ENCODE measurements at regions not wholly inside any gene's neighbourhood (a gene's known extent, or its start where the extent isn't known, plus 50 kb on each side); places are given as distances from the start of the nearest gene placed in this dataset.

- TF ChIP-seq CTCF (IDR thresholded peaks at IDR 0.05; ENCODE audit: low read depth, low read length): no peak
- H3K4me3 ChIP-seq (ENCODE audit: low read depth, low read length): no peak overlapping the region
- DNase-seq (ENCODE audit: low read depth, low spot score): no peak
- in situ Hi-C loops (cut with HindIII; ENCODE audit: low sequenced_read_pairs): no loop called here
Measured at GRCh38 chr16:65796481-65796880, 570.0 kb upstream of the CDH5 start.

DNA sequence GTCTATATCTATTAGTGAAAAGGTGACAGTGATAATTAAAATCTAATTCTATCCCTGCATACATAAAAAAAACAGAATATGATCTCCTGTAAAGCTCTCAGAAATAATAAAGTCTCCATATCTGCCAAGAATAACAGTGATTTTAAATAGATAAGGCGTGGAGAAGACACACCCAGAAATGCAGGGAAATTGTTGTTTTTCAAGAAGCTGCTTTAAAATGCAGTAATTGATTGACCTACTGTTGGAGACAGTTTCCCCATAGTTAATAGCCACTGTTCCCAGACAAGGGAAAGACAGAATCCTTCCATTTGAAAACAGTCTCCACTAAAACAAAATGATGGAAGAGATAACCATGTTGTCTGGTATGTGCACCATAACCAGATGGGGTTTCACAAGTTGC lies 571.5 kb upstream of the CDH5 start:
- DNase-seq (ENCODE audit: low read depth, low spot score): no peak
- H3K4me3 ChIP-seq (ENCODE audit: low read depth, low read length): no peak overlapping the region
- no peak for TF ChIP-seq CTCF (IDR thresholded peaks at IDR 0.05; ENCODE audit: low read depth, low read length)
- in situ Hi-C loops (cut with HindIII; ENCODE audit: low sequenced_read_pairs): no loop called here

DNA sequence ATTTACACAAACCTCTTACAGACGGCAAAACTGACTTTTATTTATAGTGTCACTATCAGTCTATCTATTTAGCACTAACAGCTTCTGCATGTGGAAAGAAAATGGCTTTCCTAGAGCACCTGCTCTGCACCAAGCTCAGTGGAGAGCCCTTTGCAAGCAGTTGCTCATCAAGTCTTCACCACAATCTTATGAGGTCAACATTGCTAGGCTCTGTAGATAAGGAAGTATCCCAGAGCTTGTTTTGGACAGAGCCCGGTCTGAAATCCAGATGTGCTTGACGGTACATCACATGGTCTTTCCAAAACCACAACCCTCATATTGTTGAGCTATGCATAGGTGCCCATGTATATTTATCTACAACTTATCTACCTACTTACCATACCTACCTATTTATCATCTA lies 572.7 kb upstream of the CDH5 start:
- in situ Hi-C loops (cut with HindIII; ENCODE audit: low sequenced_read_pairs): no loop called here
- no peak for TF ChIP-seq CTCF (IDR thresholded peaks at IDR 0.05; ENCODE audit: low read depth, low read length)
- no peak overlapping the region for H3K4me3 ChIP-seq (ENCODE audit: low read depth, low read length)
- no peak for DNase-seq (ENCODE audit: low read depth, low spot score)

DNA sequence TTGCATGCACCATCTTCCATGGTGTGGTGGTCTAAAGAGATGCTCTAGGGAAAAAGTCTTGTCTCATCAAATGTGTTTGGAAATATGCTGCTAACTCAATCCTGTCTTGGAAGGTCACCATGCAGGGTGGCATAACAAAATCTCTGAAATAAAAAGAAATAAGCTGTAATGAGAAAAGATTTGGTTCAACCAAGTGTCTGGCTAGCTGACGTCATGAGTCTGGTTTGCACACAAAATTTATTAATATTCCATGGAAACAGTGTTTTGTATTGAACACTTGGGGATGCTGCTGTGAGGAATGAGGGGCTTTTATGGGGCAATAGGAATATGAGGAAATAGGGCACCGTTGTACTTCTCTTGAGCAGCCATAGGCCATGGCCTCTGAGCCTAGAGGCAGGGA lies 575.7 kb upstream of the CDH5 start:
- no peak for TF ChIP-seq CTCF (IDR thresholded peaks at IDR 0.05; ENCODE audit: low read depth, low read length)
- in situ Hi-C loops (cut with HindIII; ENCODE audit: low sequenced_read_pairs): no loop called here
- H3K4me3 ChIP-seq (ENCODE audit: low read depth, low read length): no peak overlapping the region

GRCh38 chr16:65789161-65789945 lies 577.1 kb upstream of the CDH5 start:
- in situ Hi-C loops (cut with HindIII; ENCODE audit: low sequenced_read_pairs): no loop called here
- no peak overlapping the region for H3K4me3 ChIP-seq (ENCODE audit: low read depth, low read length)
- DNase-seq (ENCODE audit: low read depth, low spot score): no peak
- no peak for TF ChIP-seq CTCF (IDR thresholded peaks at IDR 0.05; ENCODE audit: low read depth, low read length)

More for the DNA sequence above, 575.7 kb upstream of the CDH5 start:
- DNase-seq (ENCODE audit: low read depth, low spot score): no peak

DNA sequence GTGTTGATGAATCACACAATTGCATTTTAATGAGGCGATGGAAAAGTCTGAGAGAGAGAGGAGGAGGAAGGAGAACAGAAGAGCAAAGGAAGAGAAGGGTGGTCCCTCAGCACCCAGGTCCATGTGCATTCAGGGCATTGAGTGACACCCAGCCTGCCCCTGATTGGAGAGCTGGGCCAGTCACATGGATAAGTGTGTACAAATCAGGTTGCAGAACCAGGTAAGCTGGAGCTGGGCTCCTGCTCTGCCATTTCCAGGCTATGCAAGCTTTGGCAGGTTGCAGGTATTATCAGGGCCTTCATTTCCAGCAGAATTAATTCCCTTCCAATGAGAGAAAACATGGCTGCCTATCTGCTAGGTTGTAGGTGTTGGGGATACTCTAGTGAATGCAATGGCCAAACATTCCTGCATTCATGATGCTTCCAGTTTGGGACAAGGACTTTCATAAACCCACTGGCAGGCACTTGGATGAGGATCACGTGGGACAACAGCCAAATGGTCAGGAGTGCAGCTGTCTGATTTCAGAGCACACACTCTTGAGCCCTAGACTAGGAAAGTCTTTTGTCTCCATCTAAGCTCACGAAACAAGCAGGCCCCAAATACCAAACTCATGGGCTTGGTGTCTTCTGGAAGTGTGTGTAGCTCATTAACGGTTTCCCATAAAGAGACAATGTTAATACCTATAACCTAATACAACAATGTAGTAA lies 577.9 kb upstream of the CDH5 start:
- no peak for TF ChIP-seq CTCF (IDR thresholded peaks at IDR 0.05; ENCODE audit: low read depth, low read length)
- no peak for DNase-seq (ENCODE audit: low read depth, low spot score)
- in situ Hi-C loops (cut with HindIII; ENCODE audit: low sequenced_read_pairs): no loop called here
- H3K4me3 ChIP-seq (ENCODE audit: low read depth, low read length): no peak overlapping the region
